NCI-H2227 treated with DMSO at 0.1 percent for 48 hours (cell line): ENCODE measurements at regions not wholly inside any gene's neighbourhood (a gene's known extent, or its start where the extent isn't known, plus 50 kb on each side); places are given as distances from the start of the nearest gene placed in this dataset.

Experiments
- DNase-seq: peaks from one replicate; lab custom pipeline; 2025; lab: John Stamatoyannopoulos, UW

DNA sequence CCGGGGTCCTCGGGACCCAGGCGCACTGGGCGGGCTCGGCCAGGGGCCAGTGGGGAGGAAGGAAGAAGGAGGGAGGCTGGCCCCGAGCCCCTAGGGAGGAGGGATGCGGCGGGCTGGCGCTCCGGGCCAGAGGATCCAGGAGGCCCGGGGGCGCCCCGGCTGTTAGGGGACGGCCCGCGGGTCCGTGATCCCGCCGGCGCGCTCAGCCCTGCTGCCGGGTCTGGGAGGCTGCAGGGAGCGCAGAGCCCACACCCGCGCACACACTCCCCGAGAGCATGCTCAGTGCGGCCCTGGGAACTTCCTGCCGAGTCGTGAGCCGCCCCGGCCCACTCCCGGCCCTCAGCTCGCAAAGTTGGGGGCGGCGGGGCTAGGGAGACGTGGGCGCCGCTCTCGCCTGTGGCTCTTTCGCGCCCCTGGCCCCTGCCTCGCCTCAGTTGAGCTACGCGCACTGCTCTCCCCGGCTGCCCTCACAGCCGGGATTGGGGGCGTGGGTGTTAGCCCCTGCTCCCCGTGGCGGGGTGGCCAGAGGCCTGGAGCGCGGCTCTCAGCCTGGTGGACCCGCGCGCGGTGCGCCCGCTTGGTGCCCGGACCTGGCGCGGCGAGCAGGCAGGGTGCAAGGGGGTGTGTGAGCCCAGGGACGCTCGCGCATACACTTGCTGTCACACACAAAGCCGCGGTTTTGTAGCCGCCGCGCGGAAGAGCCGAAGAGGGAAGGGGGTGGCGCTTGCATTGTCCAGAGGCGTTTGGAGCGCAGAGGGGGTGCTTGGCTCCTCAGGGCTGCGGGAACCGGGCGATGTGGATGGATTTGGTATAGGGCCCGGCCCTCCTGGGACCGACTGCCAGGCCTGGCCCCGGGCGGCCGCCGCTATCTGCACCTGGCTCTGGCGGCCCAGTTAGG, 132.9 kb upstream of the MGAT5 start:
- peak; percentile 30 for DNase-seq

DNA sequence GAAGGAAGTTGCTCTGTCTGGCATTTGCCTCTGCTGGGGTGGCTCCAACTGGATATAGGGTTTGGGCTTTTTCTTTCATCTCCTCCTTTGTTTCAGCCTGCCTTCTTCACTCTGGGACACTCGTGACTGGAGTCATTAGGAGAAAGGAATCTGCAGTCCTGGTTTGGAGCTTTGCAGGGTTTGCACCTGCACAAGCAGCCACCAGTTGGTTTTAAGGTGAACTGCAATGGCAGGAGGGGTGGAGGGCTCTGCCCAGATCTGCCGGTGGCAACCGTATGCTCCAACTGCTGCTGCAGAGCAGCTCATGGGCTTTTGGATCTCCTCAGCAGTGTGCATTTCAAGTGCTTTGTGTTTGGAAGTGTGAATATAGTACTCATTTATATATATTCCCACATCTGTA, 131.3 kb upstream of the MGAT5 start:
- no peak for DNase-seq

DNA sequence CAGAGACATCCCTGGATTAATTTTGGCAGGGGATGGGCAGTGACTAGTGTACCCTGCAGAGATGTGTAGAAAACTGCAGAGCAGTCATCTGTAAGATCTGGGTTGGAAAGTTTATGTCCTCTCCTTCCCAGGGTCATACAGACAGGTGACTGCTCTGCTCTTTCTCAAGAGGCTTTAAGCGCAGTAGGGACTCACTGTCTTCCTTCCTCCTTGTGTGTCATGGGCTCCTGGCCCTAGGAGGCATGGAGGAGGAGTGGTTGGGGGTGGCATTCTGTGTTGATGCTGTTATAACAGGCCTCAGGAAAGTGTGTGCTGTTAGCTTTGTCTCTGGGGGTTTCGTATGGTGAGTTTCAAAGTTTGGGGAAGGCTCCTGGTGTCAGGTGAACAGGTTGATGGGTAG, 130.5 kb upstream of the MGAT5 start:
- no peak for DNase-seq

DNA sequence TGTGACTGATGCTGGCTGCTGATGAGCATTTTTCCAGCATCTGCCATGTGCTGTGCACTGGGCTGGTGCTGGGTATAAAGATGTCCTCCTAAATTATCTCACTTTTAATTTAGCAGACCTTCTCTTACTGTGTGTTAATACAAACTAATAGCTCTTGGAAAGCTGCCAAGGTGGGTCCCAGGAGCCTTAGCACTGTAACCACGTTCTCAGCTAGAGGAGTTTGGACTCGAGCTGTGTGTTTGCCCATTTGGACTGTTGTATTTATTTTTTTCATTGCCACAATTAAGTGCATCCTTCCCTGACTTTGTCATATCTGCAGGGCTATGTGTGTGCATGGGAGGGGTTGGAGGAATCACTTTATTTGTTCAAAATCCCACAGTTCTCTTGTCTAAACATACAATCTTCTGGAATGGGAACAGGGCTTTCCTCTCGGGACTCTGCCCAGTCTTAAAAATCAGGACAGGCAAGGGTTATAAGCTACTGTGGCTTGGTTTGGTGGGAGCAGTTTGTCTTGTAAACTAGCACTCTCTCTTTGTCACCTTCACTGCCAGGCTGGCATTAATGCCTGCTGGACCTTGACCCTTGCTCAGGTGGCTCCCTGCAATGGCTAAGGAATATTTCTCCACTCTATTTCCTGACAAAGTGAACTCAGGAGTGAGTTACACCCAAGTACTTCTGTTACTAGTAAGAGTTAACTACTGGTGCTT, 129.7 kb upstream of the MGAT5 start:
- peak; percentile 19 for DNase-seq

- DNase-seq: no peak
Measured at GRCh38 chr2:134127496-134127895, 126.4 kb upstream of the MGAT5 start.

DNA sequence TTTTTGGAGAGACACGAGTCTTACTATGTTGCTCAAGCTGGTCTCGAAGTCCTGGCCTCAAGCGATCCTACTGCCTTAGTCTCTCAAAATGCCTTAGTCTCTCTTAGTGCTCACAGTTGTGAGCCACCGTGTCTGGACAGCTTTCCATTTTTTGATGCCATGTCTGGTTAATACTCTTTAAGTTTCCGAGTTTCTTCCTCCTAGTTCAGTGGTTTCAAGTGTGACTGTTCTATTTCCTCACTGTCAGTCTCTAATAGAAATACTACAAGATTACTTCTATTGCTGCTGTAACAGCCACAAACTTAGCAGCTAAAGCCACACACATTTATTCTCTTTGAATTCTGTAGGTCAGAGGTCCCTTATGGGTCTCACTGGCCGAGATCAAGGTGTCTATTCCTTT, 125.1 kb upstream of the MGAT5 start:
- DNase-seq: no peak

DNA sequence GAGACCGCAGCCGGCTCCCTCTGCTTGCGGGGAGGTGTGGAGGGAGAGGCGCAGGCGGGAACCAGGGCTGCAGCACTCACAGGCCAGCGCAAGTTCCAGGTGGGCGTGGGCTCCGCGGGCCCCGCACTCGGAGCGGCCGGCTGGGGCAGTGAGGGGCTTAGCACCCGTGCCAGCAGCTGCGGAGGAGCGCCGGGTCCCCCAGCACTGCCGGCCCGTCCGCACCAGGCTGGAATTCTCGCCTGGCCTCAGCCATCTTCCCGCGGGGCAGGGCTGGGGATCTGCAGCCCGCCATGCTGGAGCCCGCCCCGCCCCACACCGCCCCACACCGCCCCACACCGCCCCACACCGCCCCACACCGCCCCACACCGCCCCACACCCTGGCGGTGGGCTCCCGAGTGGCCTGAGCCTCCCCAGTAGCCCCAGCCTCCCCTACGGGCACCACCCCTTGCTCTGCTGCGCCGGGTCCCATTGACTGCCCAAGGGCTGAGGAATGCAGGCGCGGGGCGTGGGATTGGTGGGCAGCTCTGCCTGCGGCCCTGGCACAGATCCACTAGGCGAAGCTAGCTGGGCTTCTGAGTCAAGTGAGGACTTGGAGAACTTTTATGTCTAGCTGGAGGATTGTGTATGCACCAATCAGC, 123.9 kb upstream of the MGAT5 start:
- no peak for DNase-seq

DNA sequence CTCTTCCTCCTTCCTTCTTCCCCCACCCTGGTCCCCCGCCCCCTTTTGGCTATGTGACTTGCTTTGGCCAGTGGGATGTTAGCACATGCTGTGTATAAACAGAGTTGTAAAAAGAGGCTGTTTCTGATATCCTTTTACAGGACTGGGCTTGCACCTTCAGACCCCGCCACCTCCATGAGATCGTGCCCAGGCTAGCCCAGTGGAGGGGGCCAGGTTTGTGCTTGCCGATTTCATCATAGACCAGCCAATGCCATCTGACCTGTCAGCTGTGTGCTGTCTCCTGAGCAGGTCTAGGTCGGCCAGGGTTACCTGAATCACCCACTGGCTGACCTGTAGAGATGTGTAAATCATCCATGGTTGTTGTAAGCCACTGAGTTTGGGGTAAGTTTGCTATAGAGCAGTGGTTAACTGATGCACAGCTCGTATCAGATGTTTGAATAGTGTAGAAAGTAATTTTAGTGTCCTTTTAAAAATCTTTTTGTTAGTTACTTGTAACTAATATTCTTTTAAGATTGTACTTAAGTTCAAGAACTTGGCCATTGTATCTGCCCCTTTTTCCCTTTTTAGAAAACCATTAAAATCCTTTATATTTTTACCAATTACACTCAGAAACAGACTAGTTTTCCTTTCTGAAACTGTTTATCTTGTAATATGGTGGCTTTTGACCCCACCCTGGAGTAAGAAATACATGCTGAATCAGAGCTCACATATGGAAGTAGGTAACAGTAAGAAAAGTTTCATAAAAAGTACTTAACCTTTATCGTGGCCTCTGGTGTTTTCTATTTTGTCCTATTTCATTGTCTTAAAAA, 122.0 kb upstream of the MGAT5 start:
- no peak for DNase-seq

GRCh38 chr2:134132490-134132857, 121.4 kb upstream of the MGAT5 start:
- DNase-seq: no peak

DNA sequence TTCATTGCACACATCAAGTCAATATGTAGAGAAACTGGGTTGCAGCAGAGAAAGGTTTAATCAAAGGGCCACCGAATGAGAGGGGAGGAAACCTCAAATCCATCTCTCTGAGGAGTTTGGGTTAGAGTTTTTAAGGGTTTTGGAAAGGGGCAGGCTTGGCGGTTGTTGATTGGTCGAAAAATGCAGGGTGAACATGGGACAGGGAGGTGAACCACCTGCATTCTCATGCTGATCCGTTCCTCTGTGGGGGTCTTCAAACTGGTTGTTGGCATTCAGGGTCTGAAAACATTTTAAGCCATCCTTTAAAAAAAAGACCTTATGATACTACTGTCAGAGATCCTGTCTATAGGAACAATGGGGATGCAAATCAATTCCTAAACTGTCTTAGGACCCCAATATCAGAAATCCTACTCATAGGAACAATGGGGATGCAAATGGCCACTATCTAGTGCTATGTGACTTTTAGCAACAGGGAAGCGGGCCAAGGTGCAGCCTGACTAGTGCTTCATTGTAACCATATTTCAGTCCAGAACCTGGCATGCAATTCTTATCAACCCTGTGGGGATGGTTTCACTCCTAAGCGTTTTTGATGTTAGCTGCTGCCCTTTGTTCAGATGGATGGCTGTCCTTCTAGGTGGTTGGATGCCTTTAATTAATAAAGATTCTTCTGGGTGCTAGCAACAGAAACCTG, 120.1 kb upstream of the MGAT5 start:
- DNase-seq: no peak

GRCh38 chr2:134134313-134134706, 119.6 kb upstream of the MGAT5 start:
- no peak for DNase-seq

- DNase-seq: no peak
Measured at GRCh38 chr2:134134827-134135226, 119.0 kb upstream of the MGAT5 start.

- DNase-seq: no peak
Measured at GRCh38 chr2:134135793-134136192, 118.1 kb upstream of the MGAT5 start.

- DNase-seq: no peak
Measured at GRCh38 chr2:134136731-134137130, 117.1 kb upstream of the MGAT5 start.

GRCh38 chr2:134137182-134137611, 116.7 kb upstream of the MGAT5 start:
- no peak for DNase-seq

DNA sequence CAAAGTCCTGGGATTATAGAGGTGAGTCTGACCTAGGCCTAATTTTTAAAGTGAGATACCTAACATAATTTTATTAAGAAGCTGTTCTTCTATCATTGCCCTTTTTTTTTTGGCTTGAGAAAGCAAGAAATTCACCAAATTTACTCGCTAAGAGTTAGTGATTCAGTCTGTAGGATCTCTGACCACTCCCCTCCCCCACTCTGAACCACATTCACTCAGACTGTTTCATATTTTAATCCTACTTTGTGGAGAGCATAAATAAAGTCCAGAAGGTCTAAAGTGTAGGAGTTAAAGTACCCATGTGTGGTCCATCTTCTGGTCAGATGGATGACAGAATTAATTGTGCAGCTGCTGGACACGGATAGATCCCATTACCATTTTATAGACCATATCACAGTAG, 115.8 kb upstream of the MGAT5 start:
- DNase-seq: no peak

- DNase-seq: no peak
Measured at GRCh38 chr2:134139611-134140010, 114.3 kb upstream of the MGAT5 start.

DNA sequence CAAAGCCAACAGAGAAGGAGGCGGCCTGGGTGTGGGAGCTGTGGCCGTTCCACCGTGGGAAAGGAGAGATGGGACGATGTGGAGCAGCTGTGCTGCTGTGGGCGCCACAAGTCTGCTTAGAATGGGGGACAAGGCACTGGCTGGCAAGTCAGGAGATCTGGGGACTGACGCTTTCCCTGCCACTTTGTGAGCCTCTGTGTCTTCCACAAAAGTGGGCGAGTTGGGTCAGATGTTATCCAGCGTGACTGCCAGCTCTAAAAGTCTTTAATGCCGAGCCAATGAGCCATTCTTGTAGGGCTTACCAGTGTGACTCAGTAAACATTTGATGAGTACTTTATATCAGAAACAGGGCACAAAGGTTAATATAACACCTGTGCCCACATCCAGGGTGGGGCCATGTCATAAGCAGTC, 113.6 kb upstream of the MGAT5 start:
- DNase-seq: no peak

DNA sequence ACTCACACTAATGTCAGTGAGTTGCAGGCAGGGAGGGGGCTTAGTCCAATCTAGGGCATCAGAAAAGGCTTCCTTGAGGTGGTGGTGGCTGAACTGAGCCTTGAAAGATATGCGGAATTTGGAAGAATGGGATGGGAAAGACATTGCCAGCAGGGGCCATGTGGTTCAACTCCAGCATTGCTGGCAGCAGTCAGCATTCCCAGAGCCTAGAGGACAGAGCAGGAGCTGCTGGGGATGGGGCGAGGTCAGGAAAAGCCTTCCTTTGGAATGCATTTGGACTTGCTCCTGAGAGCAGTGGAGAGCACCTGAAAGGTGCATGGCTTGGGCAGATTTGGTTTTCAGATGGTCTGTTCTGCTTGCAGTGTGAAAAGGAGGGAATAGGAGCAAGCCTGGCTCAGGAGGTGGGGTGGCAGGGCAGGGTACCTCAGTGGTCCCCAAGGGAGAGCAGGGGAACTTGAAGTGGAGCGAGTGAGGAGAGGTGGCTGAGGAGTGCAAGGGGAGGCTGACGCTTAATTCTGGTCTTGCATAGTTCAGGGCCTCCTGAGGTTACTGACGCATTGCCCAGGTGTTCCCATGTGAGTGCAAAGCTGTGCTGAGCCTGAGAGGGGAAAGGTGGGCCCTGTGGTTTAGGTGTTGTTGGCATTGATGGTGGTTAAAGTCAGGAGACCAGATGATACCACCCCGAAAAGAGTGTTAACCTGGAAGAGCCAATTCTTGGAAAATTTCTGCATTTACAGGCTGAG, 112.1 kb upstream of the MGAT5 start:
- no peak for DNase-seq

- DNase-seq: no peak
Measured at GRCh38 chr2:134142341-134142738, 111.5 kb upstream of the MGAT5 start.

- DNase-seq: no peak
Measured at GRCh38 chr2:134142903-134143302, 111.0 kb upstream of the MGAT5 start.
